SK-N-SH treated with all-trans-retinoic acid at 6 μM for 48 hours (cell line): ENCODE measurements at regions not wholly inside any gene's neighbourhood (a gene's known extent, or its start where the extent isn't known, plus 50 kb on each side); places are given as distances from the start of the nearest gene placed in this dataset.

Experiments used
- ARNTL ChIP-seq: fragments of 450-650 bp; formaldehyde crosslinking; IDR thresholded peaks from 2 replicates; pipeline ENCODE4 v1.5.0; 2020; ENCODE audit warnings: low read depth, mild to moderate bottlenecking, moderate library complexity, borderline replicate concordance
- CSDC2 ChIP-seq: fragments of 250-450 bp; sonication (Bioruptor Pico); IDR thresholded peaks from 2 replicates; pipeline ENCODE4 v1.5.0; 2020; ENCODE audit warnings: mild to moderate bottlenecking, moderate library complexity
- RARB ChIP-seq: fragments of 250-450 bp; sonication (Bioruptor Pico); IDR thresholded peaks from 2 replicates; pipeline ENCODE4 v1.8.0; 2021; ENCODE audit warnings: mild to moderate bottlenecking, moderate library complexity
- ZC3H10 ChIP-seq: fragments of 250-450 bp; sonication (Bioruptor Pico); IDR thresholded peaks from 2 replicates; pipeline ENCODE4 v1.5.1; 2021; ENCODE audit warnings: mild to moderate bottlenecking, moderate library complexity
- TF ChIP-seq, protein P1 (sequence below): fragments of 250-450 bp; sonication (Bioruptor Pico); IDR thresholded peaks from 2 replicates; pipeline ENCODE4 v1.8.0; 2021; ENCODE audit warnings: low read depth, mild to moderate bottlenecking, moderate library complexity, borderline replicate concordance
- TF ChIP-seq, protein P2 (sequence below): fragments of 250-450 bp; sonication (Bioruptor Pico); IDR thresholded peaks from 2 replicates; pipeline ENCODE4 v1.8.0; 2020; ENCODE audit warnings: mild to moderate bottlenecking, moderate library complexity, borderline replicate concordance

DNA sequence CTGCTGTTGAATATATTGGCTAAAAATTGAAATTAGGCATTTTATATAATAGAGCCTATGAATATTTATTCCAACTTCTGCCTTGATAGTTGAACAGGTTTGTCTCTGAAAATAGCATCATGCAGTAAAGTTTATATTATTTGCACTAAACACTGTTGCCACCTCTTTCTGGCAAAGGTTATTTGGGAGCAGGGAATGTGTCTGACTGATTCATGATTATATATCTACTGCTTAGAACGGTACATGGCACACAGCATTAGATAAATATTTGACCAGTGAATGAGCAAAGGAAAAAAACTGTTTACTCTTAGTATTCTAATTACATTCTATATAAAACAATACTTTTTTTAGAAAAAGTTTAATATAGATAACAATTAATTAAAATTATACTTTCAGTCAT lies 123.1 kb upstream of the MGAT4C start:
- no peak for TF ChIP-seq ZC3H10
- no peak for TF ChIP-seq CSDC2 (CRISPR knock-in tag)
- TF ChIP-seq, protein P1, sequence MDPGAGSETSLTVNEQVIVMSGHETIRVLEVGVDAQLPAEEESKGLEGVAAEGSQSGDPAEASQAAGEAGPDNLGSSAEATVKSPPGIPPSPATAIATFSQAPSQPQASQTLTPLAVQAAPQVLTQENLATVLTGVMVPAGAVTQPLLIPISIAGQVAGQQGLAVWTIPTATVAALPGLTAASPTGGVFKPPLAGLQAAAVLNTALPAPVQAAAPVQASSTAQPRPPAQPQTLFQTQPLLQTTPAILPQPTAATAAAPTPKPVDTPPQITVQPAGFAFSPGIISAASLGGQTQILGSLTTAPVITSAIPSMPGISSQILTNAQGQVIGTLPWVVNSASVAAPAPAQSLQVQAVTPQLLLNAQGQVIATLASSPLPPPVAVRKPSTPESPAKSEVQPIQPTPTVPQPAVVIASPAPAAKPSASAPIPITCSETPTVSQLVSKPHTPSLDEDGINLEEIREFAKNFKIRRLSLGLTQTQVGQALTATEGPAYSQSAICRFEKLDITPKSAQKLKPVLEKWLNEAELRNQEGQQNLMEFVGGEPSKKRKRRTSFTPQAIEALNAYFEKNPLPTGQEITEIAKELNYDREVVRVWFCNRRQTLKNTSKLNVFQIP (CRISPR knock-in tag), result no peak
- TF ChIP-seq, protein P2, sequence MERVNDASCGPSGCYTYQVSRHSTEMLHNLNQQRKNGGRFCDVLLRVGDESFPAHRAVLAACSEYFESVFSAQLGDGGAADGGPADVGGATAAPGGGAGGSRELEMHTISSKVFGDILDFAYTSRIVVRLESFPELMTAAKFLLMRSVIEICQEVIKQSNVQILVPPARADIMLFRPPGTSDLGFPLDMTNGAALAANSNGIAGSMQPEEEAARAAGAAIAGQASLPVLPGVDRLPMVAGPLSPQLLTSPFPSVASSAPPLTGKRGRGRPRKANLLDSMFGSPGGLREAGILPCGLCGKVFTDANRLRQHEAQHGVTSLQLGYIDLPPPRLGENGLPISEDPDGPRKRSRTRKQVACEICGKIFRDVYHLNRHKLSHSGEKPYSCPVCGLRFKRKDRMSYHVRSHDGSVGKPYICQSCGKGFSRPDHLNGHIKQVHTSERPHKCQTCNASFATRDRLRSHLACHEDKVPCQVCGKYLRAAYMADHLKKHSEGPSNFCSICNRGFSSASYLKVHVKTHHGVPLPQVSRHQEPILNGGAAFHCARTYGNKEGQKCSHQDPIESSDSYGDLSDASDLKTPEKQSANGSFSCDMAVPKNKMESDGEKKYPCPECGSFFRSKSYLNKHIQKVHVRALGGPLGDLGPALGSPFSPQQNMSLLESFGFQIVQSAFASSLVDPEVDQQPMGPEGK, result no peak
- TF ChIP-seq RARB (CRISPR knock-in tag), result no peak
- TF ChIP-seq ARNTL, result no peak
